HEK293 (cell line): ENCODE measurements at regions not wholly inside any gene's neighbourhood (a gene's known extent, or its start where the extent isn't known, plus 50 kb on each side); places are given as distances from the start of the nearest gene placed in this dataset.
"Not testable (repeated sequence)": the region's sequence is repeated elsewhere in the genome, so short reads cannot be mapped to it uniquely, and the experiment has no call there.

Source experiments
- CTCF ChIA-PET: fragments of 350-600 bp; formaldehyde crosslinking; extraction: SDS; loops from one replicate; lab custom pipeline; 2021; ENCODE audit warnings: antibody characterized with exemption; lab: Yijun Ruan, JAX
- POLR2A ChIA-PET: fragments of 300-600 bp; formaldehyde crosslinking; extraction: SDS; loops from one replicate; lab custom pipeline; 2020; ENCODE audit warnings: antibody characterized with exemption, inconsistent platforms; lab: Yijun Ruan, JAX
- H3K27ac ChIP-seq: fragments of 200-500 bp; sonication (Bioruptor generic); 2 replicates; pipeline ENCODE4 v1.5.1; 2014; ENCODE audit warnings: low read depth, low read length, control low read depth, inconsistent platforms; ENCODE audit errors: extremely low read depth
- H3K36me3 ChIP-seq, 2 experiments: fragments of 200-500 bp in 1 of 2; sonication (Bioruptor generic) in 1 of 2; 1 replicate in 1 of 2; 2 replicates in 1 of 2; pipeline ENCODE4 v1.5.1; 2014 to 2017; ENCODE audit warnings: inconsistent platforms in 2 of 2, low read length in 2 of 2; ENCODE audit not compliant: control insufficient read depth in 2 of 2, insufficient read depth in 1 of 2
- H3K4me1 ChIP-seq: fragments of 200-500 bp; sonication (Bioruptor generic); 2 replicates; pipeline ENCODE4 v1.5.1; 2014; ENCODE audit warnings: mild to moderate bottlenecking, low read length, inconsistent platforms; ENCODE audit not compliant: control insufficient read depth, insufficient read depth
- H3K4me3 ChIP-seq: 2 replicates; pipeline ENCODE4 v1.5.1; 2011; ENCODE audit warnings: low read depth, mild to moderate bottlenecking, control low read depth, low read length, moderate library complexity
- H3K9me3 ChIP-seq: fragments of 200-500 bp; sonication (Bioruptor generic); 2 replicates; pipeline ENCODE4 v1.5.1; 2014; ENCODE audit warnings: low read depth, low read length, inconsistent platforms; ENCODE audit not compliant: control insufficient read depth, insufficient read depth
- HOXA7 ChIP-seq: sonication (generic); formaldehyde crosslinking; IDR thresholded peaks from 2 replicates; pipeline ENCODE4 v1.8.1; 2022; ENCODE audit warnings: missing genetic modification reagents, borderline replicate concordance
- PRDM1 ChIP-seq: fragments of 450-650 bp; formaldehyde crosslinking; IDR thresholded peaks from 2 replicates; pipeline ENCODE4; 2016; ENCODE audit warnings: missing biosample characterization, missing genetic modification characterization
- ZBTB20 ChIP-seq: fragments of 450-650 bp; formaldehyde crosslinking; IDR thresholded peaks from 2 replicates; pipeline ENCODE4 v1.5.1; 2016; ENCODE audit warnings: missing biosample characterization, missing genetic modification characterization
- ZNF324 ChIP-seq: fragments of 450-650 bp; formaldehyde crosslinking; IDR thresholded peaks from 2 replicates; pipeline ENCODE4 v1.5.1; 2016; ENCODE audit warnings: missing biosample characterization, missing genetic modification characterization
- ZNF670 ChIP-seq: fragments of 450-650 bp; formaldehyde crosslinking; IDR thresholded peaks from 2 replicates; pipeline ENCODE4 v1.5.1; 2016; ENCODE audit warnings: missing biosample characterization, missing genetic modification characterization, low read depth

- POLR2A ChIA-PET, H3K27ac ChIP-seq, H3K4me3 ChIP-seq, CTCF ChIA-PET, H3K36me3 ChIP-seq, H3K4me1 ChIP-seq, H3K9me3 ChIP-seq: not testable (repeated sequence)
These were observed 1265.9 kb upstream of the PCDH10 start for GRCh38 chr4:131883181-131883580.

- H3K4me1 ChIP-seq, POLR2A ChIA-PET, H3K4me3 ChIP-seq, H3K36me3 ChIP-seq, H3K27ac ChIP-seq, H3K9me3 ChIP-seq, CTCF ChIA-PET: not testable (repeated sequence)
These were observed 1223.4 kb upstream of the PCDH10 start for GRCh38 chr4:131925662-131926061.

DNA sequence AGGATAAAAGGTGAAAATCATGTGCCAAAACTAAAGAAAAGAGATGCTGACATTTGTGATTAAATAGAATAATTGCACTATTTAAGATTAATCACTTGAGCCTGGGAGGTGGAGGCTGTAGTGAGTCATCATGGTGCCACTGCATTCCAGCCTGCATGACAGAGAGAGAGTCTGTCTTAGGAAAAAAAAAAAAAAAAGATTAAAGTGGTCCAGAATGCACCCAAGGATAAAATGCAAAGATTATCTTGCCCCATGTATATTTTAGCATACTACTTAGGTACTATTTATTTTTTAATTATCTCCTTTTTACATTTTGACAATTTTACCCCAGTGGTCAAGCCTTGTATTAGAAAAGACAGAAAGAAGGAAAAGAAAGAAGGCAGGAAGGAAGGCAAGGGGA is 1181.4 kb upstream of the PCDH10 start:
- H3K36me3 ChIP-seq, CTCF ChIA-PET, H3K9me3 ChIP-seq, H3K27ac ChIP-seq, H3K4me3 ChIP-seq, H3K4me1 ChIP-seq, POLR2A ChIA-PET: not testable (repeated sequence)

- Histone ChIP-seq H3K27ac (no peak overlapping the region), H3K9me3 (no peaks in the 10 kb centered on the region), H3K4me3 (no peak overlapping the region), H3K4me1 (no peaks in the 10 kb centered on the region), H3K36me3 (no peaks in the 10 kb centered on the region)
- TF ChIP-seq ZNF324 (tag by site-specific recombination) (no peak), HOXA7 (CRISPR knock-in tag) (no peak)
- ChIA-PET POLR2A (no interaction called here), CTCF (no interaction called here)
These were observed 1174.4 kb upstream of the PCDH10 start for GRCh38 chr4:131974730-131975129.

DNA sequence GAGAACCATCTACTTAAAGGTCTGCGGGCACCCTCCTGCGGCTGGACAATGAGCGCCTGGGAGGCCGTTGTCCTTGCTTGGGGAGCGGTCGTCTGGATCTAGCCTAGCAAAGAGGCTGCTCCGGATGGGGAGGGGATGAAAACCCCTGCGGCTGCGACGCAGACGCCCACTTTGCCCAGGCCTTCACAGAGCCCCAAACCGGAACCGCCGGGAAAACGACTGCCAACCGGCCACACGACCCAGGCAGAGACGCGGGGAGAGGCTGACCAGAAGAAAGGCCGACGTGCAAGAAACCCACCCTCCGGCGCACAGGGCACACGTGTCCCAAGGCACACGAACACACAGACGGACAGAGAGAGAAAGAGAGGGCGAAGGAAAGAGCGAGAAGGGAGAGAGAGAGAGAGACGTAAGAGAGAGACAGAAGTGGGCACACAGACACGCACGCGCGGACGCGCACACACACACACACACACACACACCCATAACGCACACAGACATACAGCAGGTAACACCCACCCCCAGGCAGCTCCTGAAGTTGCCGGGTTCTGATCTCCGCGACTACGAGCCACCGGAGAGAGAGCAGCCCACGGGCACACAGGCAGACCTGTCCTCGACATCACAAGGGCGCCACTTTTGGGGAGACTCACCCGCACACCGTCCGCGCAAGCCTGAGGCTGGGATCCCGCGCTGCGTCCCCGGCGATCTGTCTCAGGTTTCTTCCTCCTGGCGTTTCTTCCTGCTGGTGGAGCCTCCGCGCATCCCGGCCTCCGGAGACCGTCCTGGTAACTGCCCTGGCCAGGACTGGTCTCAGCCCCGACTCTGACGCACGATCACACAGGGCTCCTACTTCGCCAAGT is 1173.6 kb upstream of the PCDH10 start:
- H3K36me3 ChIP-seq, H3K4me3 ChIP-seq, H3K4me1 ChIP-seq, CTCF ChIA-PET, H3K27ac ChIP-seq, POLR2A ChIA-PET, H3K9me3 ChIP-seq: not testable (repeated sequence)

GRCh38 chr4:131976133-131977002 is 1172.7 kb upstream of the PCDH10 start:
- H3K4me1 ChIP-seq, H3K9me3 ChIP-seq, H3K4me3 ChIP-seq, POLR2A ChIA-PET, H3K36me3 ChIP-seq, H3K27ac ChIP-seq, CTCF ChIA-PET: not testable (repeated sequence)

GRCh38 chr4:131978120-131978519 is 1171.0 kb upstream of the PCDH10 start:
- ChIA-PET POLR2A (no interaction called here), CTCF (no interaction called here)
- Histone ChIP-seq H3K4me1 (no peaks in the 10 kb centered on the region), H3K27ac (no peak overlapping the region), H3K36me3 (no peaks in the 10 kb centered on the region), H3K4me3 (no peak overlapping the region), H3K9me3 (no peaks in the 10 kb centered on the region)
- TF ChIP-seq ZBTB20 (no peak), ZNF670 (no peak), PRDM1 (no peak)
